Panc1 (cell line): ENCODE measurements at regions not wholly inside any gene's neighbourhood (a gene's known extent, or its start where the extent isn't known, plus 50 kb on each side); places are given as distances from the start of the nearest gene placed in this dataset.

Experiments
- ATAC-seq: fragments of 200-7000 bp; cut with Tn5 transposase; 2 replicates; pipeline ENCODE4 v1.9.1; 2020; ENCODE audit warnings: mild to moderate bottlenecking, moderate library complexity
- BruUV-seq: library from RNA; stranded (reverse); fragments of 400-500 nt; replicated peaks from 2 replicates; lab custom pipeline; 2021; lab: Mats Ljungman, UMichigan
- CTCF ChIA-PET: fragments of 300-600 bp; sonication (Branson Sonifier 250); formaldehyde crosslinking; loops from one replicate; lab custom pipeline; 2022; ENCODE audit warnings: antibody characterized with exemption; lab: Charles Lee
- POLR2A ChIA-PET: fragments of 300-600 bp; sonication (Branson Sonifier 250); formaldehyde crosslinking; loops from one replicate; lab custom pipeline; 2022; ENCODE audit warnings: antibody characterized with exemption; lab: Charles Lee
- DNase-seq: peaks from one replicate; pipeline ENCODE4 v3.0.0-alpha.2; 2010; ENCODE audit warnings: low read depth, low spot score
- H3K27ac ChIP-seq: 2 replicates; pipeline ENCODE4 v1.5.1; 2011; ENCODE audit warnings: mild to moderate bottlenecking, low read length, inconsistent platforms
- H3K27me3 ChIP-seq: fragments of 200-500 bp; sonication (Bioruptor generic); 2 replicates; pipeline ENCODE4 v1.6.0; 2014; ENCODE audit warnings: low read length, inconsistent platforms; ENCODE audit not compliant: control insufficient read depth, insufficient read depth
- H3K36me3 ChIP-seq: fragments of 200-500 bp; sonication (Bioruptor generic); 2 replicates; pipeline ENCODE4 v1.5.1; 2014; ENCODE audit warnings: inconsistent platforms, mild to moderate bottlenecking, low read length, moderate library complexity; ENCODE audit not compliant: control insufficient read depth, insufficient read depth
- H3K4me1 ChIP-seq: 2 replicates; pipeline ENCODE4 v1.5.1; 2011; ENCODE audit warnings: inconsistent platforms, mild to moderate bottlenecking, low read length, moderate library complexity; ENCODE audit not compliant: control insufficient read depth, insufficient read depth
- H3K4me3 ChIP-seq, 2 experiments: 2 replicates each; pipeline ENCODE4 v1.5.1; 2011 to 2012; ENCODE audit warnings: low read depth in 2 of 2, low read length in 2 of 2, mild to moderate bottlenecking in 2 of 2, inconsistent platforms in 1 of 2, moderate library complexity in 1 of 2
- H3K9me3 ChIP-seq: fragments of 200-500 bp; sonication (Bioruptor generic); 2 replicates; pipeline ENCODE4 v1.5.1; 2014; ENCODE audit warnings: low read depth, mild to moderate bottlenecking, inconsistent platforms, low read length, moderate library complexity; ENCODE audit not compliant: control insufficient read depth, insufficient read depth
- POLR2AphosphoS5 ChIP-seq: IDR thresholded peaks from 2 replicates; pipeline ENCODE4 v1.6.1; 2012; ENCODE audit warnings: mild to moderate bottlenecking, low read depth, low read length, moderate library complexity
- SIN3A ChIP-seq: IDR thresholded peaks from 2 replicates; pipeline ENCODE4 v1.6.1; 2012; ENCODE audit warnings: low read depth, mild to moderate bottlenecking, low read length, moderate library complexity, borderline replicate concordance; ENCODE audit not compliant: insufficient read depth
- TCF7L2 ChIP-seq: IDR thresholded peaks from 2 replicates; pipeline ENCODE4 v1.6.1; 2011; ENCODE audit warnings: mild to moderate bottlenecking, low read depth, low read length, inconsistent platforms
- in situ Hi-C: cut with HindIII; loops from 2 replicates; pipeline ENCODE4 v1.10.0; 2016; ENCODE audit warnings: low sequenced_read_pairs, low pct_unique_long_range_greater_than_20kb
- intact Hi-C: fragments of 100-400 bp; cut with micrococcal nuclease; formaldehyde crosslinking; loops from one replicate; pipeline ENCODE4 v1.10.0; 2022; ENCODE audit not compliant: unreplicated experiment
- TF ChIP-seq, protein P1 (sequence below), 2 experiments: IDR thresholded peaks; 2 replicates each; pipeline ENCODE4 v1.6.1; 2011 to 2012; ENCODE audit warnings: low read depth in 2 of 2, control low read depth in 1 of 2, low read length in 1 of 2, mild to moderate bottlenecking in 1 of 2, moderate library complexity in 1 of 2; ENCODE audit not compliant: insufficient read depth in 1 of 2
- TF ChIP-seq, protein P2 (sequence below): fragments of 450-650 bp; IDR thresholded peaks from 2 replicates; pipeline ENCODE4 v1.5.1; 2017; ENCODE audit warnings: mild to moderate bottlenecking

DNA sequence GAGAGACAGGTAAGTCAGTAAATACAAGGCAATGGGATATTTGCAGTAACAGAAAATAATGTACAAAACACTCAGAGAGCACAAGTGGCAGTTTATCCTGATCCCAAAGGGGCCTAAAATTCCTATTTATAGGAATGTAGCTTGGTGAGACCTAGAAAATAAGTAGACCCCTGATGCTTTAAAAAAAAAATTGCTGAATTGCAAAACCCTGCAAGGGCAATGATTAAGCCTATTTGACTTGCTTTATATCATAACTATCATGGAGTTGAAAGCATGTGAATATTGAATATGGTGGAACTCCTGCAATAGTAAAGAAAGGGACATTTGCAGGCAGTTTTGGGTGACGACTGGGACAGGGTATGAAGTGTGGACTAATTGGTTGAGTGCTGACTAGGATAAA is 101.9 kb upstream of the C1orf21 start:
- POLR2A ChIA-PET: no interaction called here
- no peak for DNase-seq
- Histone ChIP-seq H3K36me3 (no peaks in the 10 kb centered on the region), H3K27me3 (no peaks in the 10 kb centered on the region), H3K9me3 (no peaks in the 10 kb centered on the region), H3K4me1 (no peaks in the 10 kb centered on the region), H3K4me3 (no peak overlapping the region), H3K27ac (no peak overlapping the region)
- TF ChIP-seq POLR2AphosphoS5 (no peak), SIN3A (no peak), TCF7L2 (no peak)
- TF ChIP-seq, protein P1, sequence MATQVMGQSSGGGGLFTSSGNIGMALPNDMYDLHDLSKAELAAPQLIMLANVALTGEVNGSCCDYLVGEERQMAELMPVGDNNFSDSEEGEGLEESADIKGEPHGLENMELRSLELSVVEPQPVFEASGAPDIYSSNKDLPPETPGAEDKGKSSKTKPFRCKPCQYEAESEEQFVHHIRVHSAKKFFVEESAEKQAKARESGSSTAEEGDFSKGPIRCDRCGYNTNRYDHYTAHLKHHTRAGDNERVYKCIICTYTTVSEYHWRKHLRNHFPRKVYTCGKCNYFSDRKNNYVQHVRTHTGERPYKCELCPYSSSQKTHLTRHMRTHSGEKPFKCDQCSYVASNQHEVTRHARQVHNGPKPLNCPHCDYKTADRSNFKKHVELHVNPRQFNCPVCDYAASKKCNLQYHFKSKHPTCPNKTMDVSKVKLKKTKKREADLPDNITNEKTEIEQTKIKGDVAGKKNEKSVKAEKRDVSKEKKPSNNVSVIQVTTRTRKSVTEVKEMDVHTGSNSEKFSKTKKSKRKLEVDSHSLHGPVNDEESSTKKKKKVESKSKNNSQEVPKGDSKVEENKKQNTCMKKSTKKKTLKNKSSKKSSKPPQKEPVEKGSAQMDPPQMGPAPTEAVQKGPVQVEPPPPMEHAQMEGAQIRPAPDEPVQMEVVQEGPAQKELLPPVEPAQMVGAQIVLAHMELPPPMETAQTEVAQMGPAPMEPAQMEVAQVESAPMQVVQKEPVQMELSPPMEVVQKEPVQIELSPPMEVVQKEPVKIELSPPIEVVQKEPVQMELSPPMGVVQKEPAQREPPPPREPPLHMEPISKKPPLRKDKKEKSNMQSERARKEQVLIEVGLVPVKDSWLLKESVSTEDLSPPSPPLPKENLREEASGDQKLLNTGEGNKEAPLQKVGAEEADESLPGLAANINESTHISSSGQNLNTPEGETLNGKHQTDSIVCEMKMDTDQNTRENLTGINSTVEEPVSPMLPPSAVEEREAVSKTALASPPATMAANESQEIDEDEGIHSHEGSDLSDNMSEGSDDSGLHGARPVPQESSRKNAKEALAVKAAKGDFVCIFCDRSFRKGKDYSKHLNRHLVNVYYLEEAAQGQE (IDR thresholded peaks at IDR 0.05; ENCODE audit: insufficient read depth in 1 of 2, low read depth in 2 of 2, low read length in 1 of 2): no peak
- TF ChIP-seq, protein P2, sequence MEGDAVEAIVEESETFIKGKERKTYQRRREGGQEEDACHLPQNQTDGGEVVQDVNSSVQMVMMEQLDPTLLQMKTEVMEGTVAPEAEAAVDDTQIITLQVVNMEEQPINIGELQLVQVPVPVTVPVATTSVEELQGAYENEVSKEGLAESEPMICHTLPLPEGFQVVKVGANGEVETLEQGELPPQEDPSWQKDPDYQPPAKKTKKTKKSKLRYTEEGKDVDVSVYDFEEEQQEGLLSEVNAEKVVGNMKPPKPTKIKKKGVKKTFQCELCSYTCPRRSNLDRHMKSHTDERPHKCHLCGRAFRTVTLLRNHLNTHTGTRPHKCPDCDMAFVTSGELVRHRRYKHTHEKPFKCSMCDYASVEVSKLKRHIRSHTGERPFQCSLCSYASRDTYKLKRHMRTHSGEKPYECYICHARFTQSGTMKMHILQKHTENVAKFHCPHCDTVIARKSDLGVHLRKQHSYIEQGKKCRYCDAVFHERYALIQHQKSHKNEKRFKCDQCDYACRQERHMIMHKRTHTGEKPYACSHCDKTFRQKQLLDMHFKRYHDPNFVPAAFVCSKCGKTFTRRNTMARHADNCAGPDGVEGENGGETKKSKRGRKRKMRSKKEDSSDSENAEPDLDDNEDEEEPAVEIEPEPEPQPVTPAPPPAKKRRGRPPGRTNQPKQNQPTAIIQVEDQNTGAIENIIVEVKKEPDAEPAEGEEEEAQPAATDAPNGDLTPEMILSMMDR: no peak
- in situ Hi-C loops (no loop called here), intact Hi-C loops (no loop called here)
- CTCF ChIA-PET: no interaction called here
- no peak for ATAC-seq
- BruUV-seq: no TSS peak

DNA sequence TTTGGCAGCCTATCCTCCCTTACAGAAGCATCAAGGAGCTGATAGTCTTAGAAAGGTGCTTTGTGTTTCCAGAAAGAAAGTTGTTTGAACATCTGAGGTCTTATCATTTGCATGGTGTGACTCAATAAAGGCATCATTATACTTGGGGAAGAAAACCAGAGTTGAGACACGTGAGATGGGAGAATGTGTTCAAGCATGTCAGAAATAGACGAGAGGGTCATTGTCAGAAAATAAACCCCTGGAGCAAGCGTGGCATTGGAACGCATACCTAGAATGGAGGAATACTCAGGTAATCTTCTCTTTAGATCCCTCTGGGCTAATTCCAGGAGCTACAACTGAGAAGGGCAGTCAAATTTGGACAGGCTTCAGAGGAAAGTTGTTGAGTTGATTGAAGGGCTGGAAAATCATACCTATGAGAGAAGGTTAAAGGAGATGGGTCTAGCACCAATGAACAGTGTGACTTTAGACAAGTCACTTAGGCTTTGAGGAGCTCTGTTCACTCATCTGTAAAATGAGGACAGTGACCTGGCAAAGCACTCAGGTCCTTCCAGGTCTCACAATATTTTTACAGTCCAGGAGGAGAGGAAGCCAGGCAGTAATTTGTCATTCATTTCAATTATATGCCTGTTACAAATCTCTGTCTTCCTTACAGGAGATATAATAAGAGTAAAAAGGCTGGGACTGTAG is 101.3 kb upstream of the C1orf21 start:
- ATAC-seq: no peak
- intact Hi-C loops: no loop called here
- TF ChIP-seq TCF7L2 (no peak), SIN3A (no peak), POLR2AphosphoS5 (no peak)
- TF ChIP-seq, protein P2: no peak
- TF ChIP-seq, protein P1 (IDR thresholded peaks at IDR 0.05; ENCODE audit: insufficient read depth in 1 of 2, low read depth in 2 of 2, low read length in 1 of 2): no peak

More for the DNA sequence above, 101.3 kb upstream of the C1orf21 start:
- Histone ChIP-seq H3K27me3 (no peaks in the 10 kb centered on the region), H3K4me3 (no peak overlapping the region), H3K9me3 (no peaks in the 10 kb centered on the region), H3K36me3 (no peaks in the 10 kb centered on the region), H3K27ac (no peak overlapping the region), H3K4me1 (no peaks in the 10 kb centered on the region)
- in situ Hi-C loops: no loop called here
- no peak for DNase-seq
- POLR2A ChIA-PET: no interaction called here
- no TSS peak for BruUV-seq
- CTCF ChIA-PET: no interaction called here
